Peyer's patch (tissue), 4 donors: ENCODE measurements at regions not wholly inside any gene's neighbourhood (a gene's known extent, or its start where the extent isn't known, plus 50 kb on each side); places are given as distances from the start of the nearest gene placed in this dataset.
"Not testable (repeated sequence)": the region's sequence is repeated elsewhere in the genome, so short reads cannot be mapped to it uniquely, and the experiment has no call there.

Experiments
- DNase-seq, 3 donors: peaks; one replicate each; pipeline ENCODE4 v3.0.0-alpha.2; 2017 to 2019
- H3K27ac ChIP-seq, 4 donors: fragments of 200-600 bp; sonication (generic); one replicate each; pipeline ENCODE4 v1.5.1; 2016 to 2019
- H3K27me3 ChIP-seq, 2 donors: fragments of 200-600 bp; sonication (generic); one replicate each; pipeline ENCODE4 v1.5.1; 2019
- H3K36me3 ChIP-seq, 3 donors: fragments of 200-600 bp; sonication (generic); one replicate each; pipeline ENCODE4 v1.5.1; 2016 to 2019
- H3K4me1 ChIP-seq, 4 donors: fragments of 200-600 bp; sonication (generic); one replicate each; pipeline ENCODE4 v1.5.1; 2016 to 2019
- H3K4me3 ChIP-seq, 4 donors: fragments of 200-600 bp; sonication (generic); 1 replicate in 3 of 4; 2 replicates in 1 of 4; pipeline ENCODE4 v1.5.1; 2016 to 2019; ENCODE audit warnings: mild to moderate bottlenecking in 1 of 4
- H3K9me3 ChIP-seq, 4 donors: fragments of 200-600 bp; sonication (generic); one replicate each; pipeline ENCODE4 v1.5.1; 2016 to 2019; ENCODE audit warnings: mild to moderate bottlenecking in 1 of 4
- POLR2A ChIP-seq, 2 donors: fragments of 450-650 bp; IDR thresholded peaks; one replicate each; pipeline ENCODE4 v1.5.1; 2017; ENCODE audit warnings: antibody characterized with exemption in 2 of 2, mild to moderate bottlenecking in 2 of 2, moderate library complexity in 2 of 2
- TF ChIP-seq, protein P1 (sequence below), 6 experiments: fragments of 450-650 bp in 4 of 6; fragments of 200-600 bp in 2 of 6; sonication (generic) in 1 of 6; IDR thresholded peaks; one replicate each; pipeline ENCODE4 v1.5.1; 2017 to 2019; ENCODE audit warnings: antibody characterized with exemption in 6 of 6, mild to moderate bottlenecking in 3 of 6, moderate library complexity in 1 of 6

DNA sequence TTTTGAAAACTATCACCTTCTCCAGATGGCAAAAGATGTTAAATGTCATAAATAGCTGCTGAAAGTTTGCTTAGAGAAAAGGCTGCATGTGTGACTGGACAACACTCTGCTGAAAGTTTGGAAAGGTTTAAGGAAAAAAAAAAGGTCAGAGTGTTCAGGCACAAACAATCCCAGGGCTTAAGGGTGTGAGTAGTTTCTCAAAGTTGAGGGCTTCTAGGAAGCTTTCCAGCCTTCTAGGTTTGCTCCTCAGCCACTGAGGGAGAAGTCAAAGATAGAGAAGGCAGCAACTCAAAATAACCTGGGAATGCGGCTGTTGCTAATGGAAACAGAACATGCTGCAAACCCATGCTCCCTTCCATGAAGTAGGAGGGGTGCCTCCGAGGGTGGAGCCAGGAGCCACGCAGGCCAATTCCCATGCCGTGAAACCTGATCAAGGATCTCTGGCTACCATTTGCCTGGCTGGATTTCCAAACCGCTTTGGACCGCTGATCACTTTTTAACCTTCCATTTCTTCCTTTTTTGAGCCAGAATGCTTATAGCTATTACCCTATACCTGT lies 88.0 kb downstream of the TEX51 start:
- Histone ChIP-seq H3K4me1 (no peaks in the 10 kb centered on the region), H3K9me3 (no peaks in the 10 kb centered on the region), H3K27me3 (no peaks in the 10 kb centered on the region), H3K27ac (no peak overlapping the region), H3K4me3 (no peak overlapping the region), H3K36me3 (no peaks in the 10 kb centered on the region)
- DNase-seq = no peak
- TF ChIP-seq, protein P1, sequence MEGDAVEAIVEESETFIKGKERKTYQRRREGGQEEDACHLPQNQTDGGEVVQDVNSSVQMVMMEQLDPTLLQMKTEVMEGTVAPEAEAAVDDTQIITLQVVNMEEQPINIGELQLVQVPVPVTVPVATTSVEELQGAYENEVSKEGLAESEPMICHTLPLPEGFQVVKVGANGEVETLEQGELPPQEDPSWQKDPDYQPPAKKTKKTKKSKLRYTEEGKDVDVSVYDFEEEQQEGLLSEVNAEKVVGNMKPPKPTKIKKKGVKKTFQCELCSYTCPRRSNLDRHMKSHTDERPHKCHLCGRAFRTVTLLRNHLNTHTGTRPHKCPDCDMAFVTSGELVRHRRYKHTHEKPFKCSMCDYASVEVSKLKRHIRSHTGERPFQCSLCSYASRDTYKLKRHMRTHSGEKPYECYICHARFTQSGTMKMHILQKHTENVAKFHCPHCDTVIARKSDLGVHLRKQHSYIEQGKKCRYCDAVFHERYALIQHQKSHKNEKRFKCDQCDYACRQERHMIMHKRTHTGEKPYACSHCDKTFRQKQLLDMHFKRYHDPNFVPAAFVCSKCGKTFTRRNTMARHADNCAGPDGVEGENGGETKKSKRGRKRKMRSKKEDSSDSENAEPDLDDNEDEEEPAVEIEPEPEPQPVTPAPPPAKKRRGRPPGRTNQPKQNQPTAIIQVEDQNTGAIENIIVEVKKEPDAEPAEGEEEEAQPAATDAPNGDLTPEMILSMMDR (IDR thresholded peaks at IDR 0.05) = no peak
- no peak for TF ChIP-seq POLR2A (IDR thresholded peaks at IDR 0.05)

DNA sequence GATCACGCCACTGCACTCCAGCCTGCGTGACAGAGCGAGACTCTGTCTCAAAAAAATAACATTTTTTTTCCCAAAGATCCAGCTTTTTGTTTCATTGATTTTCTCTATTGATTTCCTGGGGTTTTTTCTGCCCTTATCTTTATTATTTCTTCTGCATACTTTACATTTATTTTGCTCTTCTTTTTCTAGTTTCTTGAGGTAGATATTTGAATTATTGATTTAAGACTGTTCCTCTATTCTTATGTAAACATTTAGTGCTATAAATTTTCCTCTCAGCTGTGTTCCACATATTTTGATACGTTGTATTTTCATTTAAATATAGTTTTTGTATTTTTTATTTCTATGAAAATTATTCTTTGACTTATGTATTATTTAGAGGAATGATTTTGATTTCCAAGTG lies 89.8 kb downstream of the TEX51 start:
- no peaks in the 10 kb centered on the region for H3K4me1 ChIP-seq
- H3K4me3 ChIP-seq = no peak overlapping the region
- TF ChIP-seq, protein P1 (IDR thresholded peaks at IDR 0.05) = no peak
- TF ChIP-seq POLR2A (IDR thresholded peaks at IDR 0.05) = no peak
- H3K27ac ChIP-seq = no peak overlapping the region
- no peaks in the 10 kb centered on the region for H3K27me3 ChIP-seq
- H3K9me3 ChIP-seq = no peaks in the 10 kb centered on the region
- DNase-seq = no peak
- H3K36me3 ChIP-seq = no peaks in the 10 kb centered on the region

DNA sequence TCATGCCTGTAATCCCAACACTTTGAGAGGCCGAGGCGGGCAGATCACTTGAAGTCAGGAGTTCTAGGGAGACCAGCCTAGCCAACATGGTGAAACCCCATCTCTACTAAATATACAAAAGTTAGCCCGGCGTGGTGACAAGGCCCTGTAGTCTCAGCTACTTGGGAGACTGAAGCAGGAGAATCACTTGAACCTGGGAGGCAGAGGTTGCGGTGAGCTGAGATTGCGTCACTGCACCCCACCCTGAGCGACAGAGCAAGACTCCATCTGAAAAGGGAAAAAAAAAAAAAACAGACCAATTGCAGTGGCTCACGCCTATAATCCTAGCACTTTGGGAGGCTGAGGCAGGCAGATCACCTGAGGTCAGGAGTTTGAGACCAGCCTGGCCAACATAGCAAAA lies 90.4 kb downstream of the TEX51 start:
- H3K36me3 ChIP-seq, H3K27me3 ChIP-seq, H3K4me1 ChIP-seq, DNase-seq, H3K4me3 ChIP-seq, H3K9me3 ChIP-seq, H3K27ac ChIP-seq: not testable (repeated sequence)

DNA sequence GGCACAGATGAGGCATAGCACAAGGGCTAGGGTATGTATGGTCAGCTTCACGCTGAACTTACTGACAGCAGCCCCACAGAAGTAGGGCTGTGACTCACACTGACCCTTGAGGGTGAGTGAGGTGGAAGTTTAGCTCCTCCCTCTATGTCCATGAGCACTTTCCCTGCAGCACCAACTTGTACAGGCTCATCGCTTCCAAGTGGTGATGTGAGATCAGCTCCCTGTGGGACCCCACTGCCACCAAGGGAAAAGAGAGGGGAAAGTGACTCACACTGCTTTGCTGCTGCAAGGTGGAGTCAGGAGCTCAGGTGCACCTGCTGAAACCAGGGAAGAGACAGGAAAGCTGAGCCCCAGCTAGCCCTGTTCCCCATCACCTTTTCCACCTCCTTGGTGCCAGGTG lies 91.5 kb downstream of the TEX51 start:
- Histone ChIP-seq H3K4me1 (no peaks in the 10 kb centered on the region), H3K4me3 (no peak overlapping the region), H3K9me3 (no peaks in the 10 kb centered on the region), H3K27me3 (no peaks in the 10 kb centered on the region), H3K36me3 (no peaks in the 10 kb centered on the region), H3K27ac (no peak overlapping the region)
- no peak for DNase-seq
- TF ChIP-seq, protein P1 (IDR thresholded peaks at IDR 0.05) = no peak
- TF ChIP-seq POLR2A (IDR thresholded peaks at IDR 0.05) = no peak

DNA sequence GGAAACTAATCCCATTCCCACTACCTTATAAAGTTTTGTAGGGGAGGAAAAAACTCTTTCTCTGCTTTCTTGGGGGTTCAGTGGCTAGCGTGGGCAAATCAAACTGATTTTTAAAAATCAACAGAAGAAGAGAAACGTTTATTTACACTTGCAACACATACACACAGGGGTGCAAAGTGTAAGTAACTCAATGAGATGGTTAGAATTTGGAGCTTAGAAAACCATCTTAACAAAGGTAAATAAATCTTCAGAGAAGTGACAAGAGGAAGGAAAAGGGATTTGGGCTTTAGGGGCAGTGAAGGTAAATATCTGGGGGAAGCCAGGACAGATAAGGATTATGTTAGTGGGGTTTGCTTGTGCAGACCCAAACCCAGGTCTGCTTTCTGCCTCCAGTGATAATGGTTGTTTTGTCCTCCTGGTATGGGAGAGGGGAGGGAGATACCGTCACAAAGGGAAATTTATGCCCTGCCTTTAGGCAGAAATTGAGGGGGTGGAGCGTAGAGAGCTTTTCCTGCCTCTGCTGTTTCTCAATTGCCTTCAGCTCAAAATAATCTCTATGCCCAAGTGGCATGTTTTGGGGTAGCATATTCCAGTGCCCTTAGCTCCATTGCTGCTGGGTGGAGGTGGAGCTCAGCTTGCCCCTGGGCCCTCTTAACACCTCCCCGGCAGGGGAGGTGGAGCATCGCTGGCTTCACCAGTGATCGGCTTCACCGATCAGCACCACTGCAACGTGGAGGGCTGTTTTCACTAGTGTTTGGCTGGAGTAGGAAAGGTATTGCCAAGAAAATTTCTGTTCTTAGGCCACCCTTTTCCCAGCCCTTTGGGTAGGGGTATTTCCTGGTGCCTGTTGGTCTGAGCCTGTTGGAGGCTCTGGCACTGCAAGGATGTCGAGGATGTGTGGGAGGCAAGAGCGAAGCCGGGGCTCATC lies 92.2 kb downstream of the TEX51 start:
- Histone ChIP-seq H3K36me3 (no peaks in the 10 kb centered on the region), H3K27ac (no peak overlapping the region), H3K4me3 (no peak overlapping the region), H3K27me3 (no peaks in the 10 kb centered on the region), H3K9me3 (no peaks in the 10 kb centered on the region), H3K4me1 (peaks cover 0 to 4% (median 0%) of the 10 kb centered on the region in 4 donors)
- TF ChIP-seq POLR2A (IDR thresholded peaks at IDR 0.05) = no peak
- TF ChIP-seq, protein P1 (IDR thresholded peaks at IDR 0.05) = no peak
- no peak for DNase-seq

DNA sequence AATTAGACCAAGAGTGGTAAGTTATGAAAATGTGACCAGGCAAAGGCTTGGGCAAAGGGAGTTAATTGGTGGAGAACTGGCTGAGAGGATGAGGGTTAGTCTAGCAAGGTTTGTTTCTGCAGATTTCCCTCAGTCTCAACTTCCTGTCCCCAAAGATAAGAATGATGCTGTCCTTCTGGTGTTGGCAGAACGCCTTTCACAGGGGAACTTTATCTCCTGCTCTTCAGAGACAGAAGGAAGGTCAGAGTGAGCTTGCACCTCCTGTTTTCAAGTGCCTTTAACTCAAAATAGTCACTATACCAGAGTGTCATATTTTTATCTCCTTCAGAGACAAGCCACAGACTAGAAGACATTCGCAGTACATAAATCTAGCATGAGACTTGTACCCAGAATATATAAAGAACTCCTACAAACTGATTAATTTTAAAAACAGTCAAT lies 95.7 kb downstream of the TEX51 start:
- no peak for TF ChIP-seq POLR2A (IDR thresholded peaks at IDR 0.05)
- TF ChIP-seq, protein P1 (IDR thresholded peaks at IDR 0.05) = no peak
- Histone ChIP-seq H3K27me3 (no peaks in the 10 kb centered on the region), H3K9me3 (no peaks in the 10 kb centered on the region)

More for the DNA sequence above, 95.7 kb downstream of the TEX51 start:
- DNase-seq = no peak
- H3K27ac ChIP-seq = no peak overlapping the region
- H3K36me3 ChIP-seq = no peaks in the 10 kb centered on the region
- peaks cover 0 to 12% (median 0%) of the 10 kb centered on the region in 4 donors for H3K4me1 ChIP-seq
- H3K4me3 ChIP-seq = no peak overlapping the region
